ENCODE measurements at regions not wholly inside any gene's neighbourhood (a gene's known extent, or its start where the extent isn't known, plus 50 kb on each side); places are given as distances from the start of the nearest gene placed in this dataset.

GRCh38 chr2:235157746-235158482 lies 206.1 kb downstream of the SH3BP4 start:
- TF ChIP-seq TAF1 (IDR thresholded peaks at IDR 0.05; ENCODE audit: borderline replicate concordance, low read depth, low read length) (no peak), POLR2AphosphoS5 (IDR thresholded peaks at IDR 0.05; ENCODE audit: low read depth, low read length) (no peak), POLR2A (IDR thresholded peaks at IDR 0.05; ENCODE audit: low read depth, low read length) (no peak)
- FAIRE-seq (no peak), DNase-seq (ENCODE audit: insufficient read length) (no peak)

DNA sequence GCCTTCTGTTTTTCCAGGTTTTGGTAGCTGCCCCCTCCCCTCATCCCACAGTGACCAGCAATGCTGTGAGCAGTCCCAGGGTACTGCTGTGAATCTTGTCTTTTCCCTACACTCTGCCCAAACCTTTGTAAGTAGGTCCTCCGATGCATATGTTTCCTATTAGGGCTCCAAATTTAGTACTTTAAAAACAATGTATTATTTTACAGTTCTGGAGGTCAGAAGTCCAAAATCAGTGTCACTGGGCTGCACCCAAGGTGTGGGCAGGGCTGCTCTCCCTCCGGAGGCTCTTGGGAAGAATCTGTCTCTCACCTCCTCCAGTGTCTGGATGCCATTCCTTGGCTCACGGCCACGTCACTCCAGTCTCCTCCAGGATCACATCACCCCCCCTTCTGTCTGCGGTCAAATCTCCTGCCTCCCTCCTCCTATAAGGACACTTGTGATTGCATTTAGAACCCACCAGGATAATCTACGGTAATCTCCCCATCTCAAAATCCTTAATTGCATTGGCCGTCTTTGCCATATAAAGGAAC lies 208.5 kb downstream of the SH3BP4 start:
- DNase-seq (ENCODE audit: insufficient read length) (no peak), FAIRE-seq (no peak)
- no peak for TF ChIP-seq POLR2A (IDR thresholded peaks at IDR 0.05; ENCODE audit: low read depth, low read length)
- TF ChIP-seq POLR2AphosphoS5 (IDR thresholded peaks at IDR 0.05; ENCODE audit: low read depth, low read length), result no peak
- no peak for TF ChIP-seq TAF1 (IDR thresholded peaks at IDR 0.05; ENCODE audit: borderline replicate concordance, low read depth, low read length)

GRCh38 chr2:235161565-235161964 lies 209.7 kb downstream of the SH3BP4 start:
- FAIRE-seq, result no peak
- no peak for TF ChIP-seq TAF1 (IDR thresholded peaks at IDR 0.05; ENCODE audit: borderline replicate concordance, low read depth, low read length)
- no peak for TF ChIP-seq POLR2A (IDR thresholded peaks at IDR 0.05; ENCODE audit: low read depth, low read length)
- TF ChIP-seq POLR2AphosphoS5 (IDR thresholded peaks at IDR 0.05; ENCODE audit: low read depth, low read length), result no peak

DNA sequence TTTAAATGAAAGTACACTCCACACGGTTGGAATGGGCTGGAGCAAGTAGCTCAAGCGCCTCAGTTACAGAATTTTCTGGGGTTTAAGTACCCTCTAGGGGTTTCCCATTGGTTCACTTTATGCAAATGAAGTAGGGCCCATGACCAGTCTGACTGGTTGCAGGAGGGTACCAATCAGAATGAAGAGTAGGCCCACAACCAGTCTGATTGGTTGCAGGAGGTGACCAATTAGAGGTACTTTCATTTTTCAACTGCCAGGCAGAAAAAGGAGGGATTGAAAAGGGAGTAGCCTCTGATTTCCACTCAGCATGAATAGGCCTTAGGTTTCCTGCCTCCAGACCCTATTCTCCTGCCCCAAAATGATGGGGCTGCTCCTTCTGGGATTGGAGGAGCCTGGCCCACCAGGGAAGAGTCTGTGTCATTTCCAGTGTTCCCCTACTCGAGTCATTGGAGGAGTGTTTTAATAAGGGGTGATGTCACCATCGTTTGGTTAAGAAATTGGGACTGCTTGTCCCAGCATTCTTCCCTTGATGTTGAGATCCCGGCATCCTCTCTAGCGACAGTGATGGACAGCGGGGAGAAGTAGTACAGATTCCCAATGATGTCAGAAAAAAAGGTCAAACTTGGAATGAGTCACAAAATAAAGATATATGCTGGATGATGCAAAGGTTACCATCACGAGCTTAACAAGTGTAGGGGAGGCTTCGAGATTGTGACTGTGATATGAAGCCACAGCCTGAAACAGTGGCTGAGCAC lies 210.4 kb downstream of the SH3BP4 start:
- no peak for DNase-seq (ENCODE audit: insufficient read length)
- FAIRE-seq, result no peak
- TF ChIP-seq POLR2A (IDR thresholded peaks at IDR 0.05; ENCODE audit: low read depth, low read length) (no peak), POLR2AphosphoS5 (IDR thresholded peaks at IDR 0.05; ENCODE audit: low read depth, low read length) (no peak), TAF1 (IDR thresholded peaks at IDR 0.05; ENCODE audit: borderline replicate concordance, low read depth, low read length) (no peak)

More at GRCh38 chr2:235161565-235161964, 209.7 kb downstream of the SH3BP4 start:
- DNase-seq (ENCODE audit: insufficient read length), result no peak

DNA sequence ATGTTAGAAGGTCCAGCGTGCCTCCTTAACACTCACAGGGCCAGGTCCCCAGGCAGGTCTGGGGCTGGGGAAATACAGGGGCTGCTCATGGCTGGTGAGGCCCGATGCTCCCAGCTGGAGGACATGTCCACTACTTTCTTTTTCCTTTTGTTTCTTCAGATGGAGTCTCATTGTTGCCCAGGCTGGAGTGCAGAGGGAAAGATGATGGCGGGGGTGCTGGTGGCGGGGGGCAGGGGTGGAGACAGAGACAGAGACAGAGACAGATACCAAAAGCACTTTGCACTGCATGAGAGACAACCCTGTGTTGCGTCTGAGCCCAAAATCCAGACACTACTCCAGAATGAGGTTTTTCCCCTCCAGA lies 211.0 kb downstream of the SH3BP4 start:
- TF ChIP-seq POLR2A (IDR thresholded peaks at IDR 0.05; ENCODE audit: low read depth, low read length) (no peak), POLR2AphosphoS5 (IDR thresholded peaks at IDR 0.05; ENCODE audit: low read depth, low read length) (no peak), TAF1 (IDR thresholded peaks at IDR 0.05; ENCODE audit: borderline replicate concordance, low read depth, low read length) (no peak)
- DNase-seq (ENCODE audit: insufficient read length) (no peak), FAIRE-seq (no peak)

DNA sequence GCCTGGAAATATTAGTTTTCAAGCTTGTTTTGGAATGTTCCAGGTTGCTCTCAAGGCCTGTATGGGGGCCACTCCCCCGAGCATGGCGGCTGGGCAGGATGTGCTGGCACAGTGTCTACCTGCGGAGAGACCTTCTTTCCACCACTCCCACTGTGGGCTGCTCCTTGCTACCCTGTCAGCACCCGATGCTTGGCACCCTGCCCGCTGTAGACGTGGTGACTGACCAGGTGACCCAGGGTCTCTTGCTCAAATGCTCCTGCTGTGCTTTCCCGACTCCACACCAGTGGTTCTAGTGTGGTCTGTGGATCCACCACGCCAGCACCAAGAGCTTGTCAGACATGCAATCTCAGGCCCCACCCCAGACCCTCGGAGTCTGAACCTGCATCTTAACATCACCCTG lies 213.3 kb downstream of the SH3BP4 start:
- no peak for TF ChIP-seq POLR2A (IDR thresholded peaks at IDR 0.05; ENCODE audit: low read depth, low read length)
- no peak for TF ChIP-seq POLR2AphosphoS5 (IDR thresholded peaks at IDR 0.05; ENCODE audit: low read depth, low read length)
- no peak for TF ChIP-seq TAF1 (IDR thresholded peaks at IDR 0.05; ENCODE audit: borderline replicate concordance, low read depth, low read length)
- no peak for FAIRE-seq
- no peak for DNase-seq (ENCODE audit: insufficient read length)

- TF ChIP-seq POLR2AphosphoS5 (IDR thresholded peaks at IDR 0.05; ENCODE audit: low read depth, low read length), result no peak
- TF ChIP-seq POLR2A (IDR thresholded peaks at IDR 0.05; ENCODE audit: low read depth, low read length), result no peak
- no peak for TF ChIP-seq TAF1 (IDR thresholded peaks at IDR 0.05; ENCODE audit: borderline replicate concordance, low read depth, low read length)
- FAIRE-seq (no peak), DNase-seq (ENCODE audit: insufficient read length) (no peak)
Observed at GRCh38 chr2:235165631-235166030, 213.8 kb downstream of the SH3BP4 start.

DNA sequence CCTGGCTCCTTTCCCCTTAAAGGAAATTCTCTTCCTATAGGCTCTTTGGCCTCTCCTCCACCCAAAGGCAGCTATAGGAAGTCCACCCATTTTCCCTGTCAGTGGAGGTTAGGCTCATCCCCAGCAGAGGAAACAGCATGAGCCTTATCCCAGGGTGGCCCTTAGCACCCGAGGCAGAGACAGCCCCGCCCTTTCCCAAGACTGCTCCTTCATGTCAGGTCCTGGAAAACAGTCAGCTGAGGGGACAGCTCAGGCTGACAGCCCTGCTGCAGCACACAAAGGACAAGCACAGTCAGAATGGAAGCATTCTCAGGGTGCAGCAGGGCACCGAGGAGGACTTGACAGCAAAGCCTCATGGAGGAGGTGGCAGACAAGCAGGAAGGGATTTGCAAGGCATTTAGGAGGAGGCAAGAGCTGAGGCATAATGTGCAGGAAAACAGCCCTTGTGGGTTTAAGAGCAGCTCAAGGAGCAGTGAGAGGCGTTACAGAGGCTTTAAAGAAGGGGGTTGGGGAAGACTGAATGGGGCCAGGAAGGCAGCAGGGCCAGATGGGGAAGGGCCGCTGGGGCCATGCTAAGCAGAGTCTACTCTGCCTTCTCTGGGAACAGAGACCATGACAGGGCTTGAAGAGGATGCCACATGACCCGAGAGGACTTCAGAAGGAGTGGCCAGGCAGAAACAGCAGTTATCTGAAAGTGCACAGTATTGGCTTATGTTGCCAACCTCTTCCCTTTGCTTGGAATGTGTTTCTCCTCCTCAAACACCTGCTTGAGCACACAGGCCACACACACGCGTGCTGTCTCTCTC lies 216.6 kb downstream of the SH3BP4 start:
- DNase-seq (ENCODE audit: insufficient read length), result no peak

GRCh38 chr2:235170016-235170415 lies 218.2 kb downstream of the SH3BP4 start:
- FAIRE-seq, result no peak
- DNase-seq (ENCODE audit: insufficient read length), result no peak
- TF ChIP-seq POLR2A (IDR thresholded peaks at IDR 0.05; ENCODE audit: low read depth, low read length) (no peak), TAF1 (IDR thresholded peaks at IDR 0.05; ENCODE audit: borderline replicate concordance, low read depth, low read length) (no peak), POLR2AphosphoS5 (IDR thresholded peaks at IDR 0.05; ENCODE audit: low read depth, low read length) (no peak)

More for the DNA sequence above, 216.6 kb downstream of the SH3BP4 start:
- FAIRE-seq, result no peak
- TF ChIP-seq POLR2AphosphoS5 (IDR thresholded peaks at IDR 0.05; ENCODE audit: low read depth, low read length) (no peak), POLR2A (IDR thresholded peaks at IDR 0.05; ENCODE audit: low read depth, low read length) (no peak), TAF1 (IDR thresholded peaks at IDR 0.05; ENCODE audit: borderline replicate concordance, low read depth, low read length) (no peak)

GRCh38 chr2:235170536-235171521 lies 219.0 kb downstream of the SH3BP4 start:
- DNase-seq (ENCODE audit: insufficient read length) (no peak), FAIRE-seq (no peak)
- TF ChIP-seq POLR2AphosphoS5 (IDR thresholded peaks at IDR 0.05; ENCODE audit: low read depth, low read length) (no peak), TAF1 (IDR thresholded peaks at IDR 0.05; ENCODE audit: borderline replicate concordance, low read depth, low read length) (no peak), POLR2A (IDR thresholded peaks at IDR 0.05; ENCODE audit: low read depth, low read length) (no peak)
